ENCODE measurements at regions not wholly inside any gene's neighbourhood (a gene's known extent, or its start where the extent isn't known, plus 50 kb on each side); places are given as distances from the start of the nearest gene placed in this dataset.

- TF ChIP-seq POLR2A (IDR thresholded peaks at IDR 0.05) (no peak), CTCF (IDR thresholded peaks at IDR 0.05) (no peak), POLR2AphosphoS5 (IDR thresholded peaks at IDR 0.05) (no peak), EP300 (IDR thresholded peaks at IDR 0.05) (no peak)
Observed at GRCh38 chr18:71252351-71252865, 963.6 kb downstream of the SOCS6 start.
